GM19328 (cell line): ENCODE measurements at regions not wholly inside any gene's neighbourhood (a gene's known extent, or its start where the extent isn't known, plus 50 kb on each side); places are given as distances from the start of the nearest gene placed in this dataset.

Source experiments
- ATAC-seq: cut with Tn5 transposase; IDR thresholded peaks from one replicate; pipeline ENCODE4 v1.9.1; 2021; ENCODE audit warnings: mild to moderate bottlenecking, moderate library complexity; ENCODE audit not compliant: unreplicated experiment

GRCh38 chr5:123756318-123756665 lies 244.3 kb downstream of the CSNK1G3 start:
- ATAC-seq, result no peak

GRCh38 chr5:123755653-123756317 lies 243.8 kb downstream of the CSNK1G3 start:
- no peak for ATAC-seq

GRCh38 chr5:123754908-123755307 lies 242.9 kb downstream of the CSNK1G3 start:
- no peak for ATAC-seq

GRCh38 chr5:123753937-123754891 lies 242.2 kb downstream of the CSNK1G3 start:
- no peak for ATAC-seq

GRCh38 chr5:123753180-123753936 lies 241.4 kb downstream of the CSNK1G3 start:
- ATAC-seq, result no peak

GRCh38 chr5:123752552-123753179 lies 240.7 kb downstream of the CSNK1G3 start:
- ATAC-seq, result no peak

- no peak for ATAC-seq
These were observed 239.7 kb downstream of the CSNK1G3 start for GRCh38 chr5:123751670-123752069.

GRCh38 chr5:123748239-123748638 lies 236.3 kb downstream of the CSNK1G3 start:
- ATAC-seq, result no peak

GRCh38 chr5:123746683-123747360 lies 234.8 kb downstream of the CSNK1G3 start:
- no peak for ATAC-seq

- no peak for ATAC-seq
These were observed 232.1 kb downstream of the CSNK1G3 start for GRCh38 chr5:123743990-123744583.

GRCh38 chr5:123735384-123735783 lies 223.4 kb downstream of the CSNK1G3 start:
- ATAC-seq, result no peak

- no peak for ATAC-seq
These were observed 220.3 kb downstream of the CSNK1G3 start for GRCh38 chr5:123732257-123732656.

GRCh38 chr5:123722451-123722850 lies 210.5 kb downstream of the CSNK1G3 start:
- no peak for ATAC-seq

- ATAC-seq, result no peak
These were observed 209.8 kb downstream of the CSNK1G3 start for GRCh38 chr5:123721675-123722276.

GRCh38 chr5:123720955-123721354 lies 209.0 kb downstream of the CSNK1G3 start:
- no peak for ATAC-seq

GRCh38 chr5:123720339-123720738 lies 208.4 kb downstream of the CSNK1G3 start:
- ATAC-seq, result no peak

- ATAC-seq, result no peak
These were observed 207.0 kb downstream of the CSNK1G3 start for GRCh38 chr5:123719004-123719403.

- ATAC-seq, result no peak
These were observed 206.3 kb downstream of the CSNK1G3 start for GRCh38 chr5:123718238-123718637.

GRCh38 chr5:123717139-123717538 lies 205.2 kb downstream of the CSNK1G3 start:
- no peak for ATAC-seq

GRCh38 chr5:123710031-123710430 lies 198.1 kb downstream of the CSNK1G3 start:
- no peak for ATAC-seq
